HG03280 (cell line): ENCODE measurements at regions not wholly inside any gene's neighbourhood (a gene's known extent, or its start where the extent isn't known, plus 50 kb on each side); places are given as distances from the start of the nearest gene placed in this dataset.

Experiments
- ATAC-seq: cut with Tn5 transposase; IDR thresholded peaks from one replicate; pipeline ENCODE4 v1.9.1; 2021; ENCODE audit warnings: mild to moderate bottlenecking, moderate library complexity; ENCODE audit not compliant: unreplicated experiment

GRCh38 chr10:44476409-44477045 is 91.6 kb upstream of the CXCL12 start:
- no peak for ATAC-seq

DNA sequence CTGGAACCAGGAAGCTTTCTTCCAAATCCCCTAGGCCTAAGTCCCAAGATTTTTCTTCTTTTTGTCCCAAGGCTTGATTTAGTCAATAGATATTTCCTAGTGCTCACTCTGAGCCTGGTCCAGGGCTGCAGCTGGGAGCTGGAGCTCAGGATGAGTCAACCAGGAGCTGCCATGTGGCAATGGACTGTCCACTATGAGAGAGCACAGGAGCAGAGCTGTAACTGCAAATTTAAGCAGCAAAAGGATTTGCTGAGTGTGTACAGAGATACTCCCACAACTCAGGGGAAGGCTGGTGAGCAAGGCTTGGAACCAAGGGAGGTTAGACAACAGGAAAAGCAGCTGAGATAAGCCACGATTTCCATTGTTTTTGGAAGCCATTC is 92.1 kb upstream of the CXCL12 start:
- no peak for ATAC-seq

- ATAC-seq, result no peak
These were observed 93.1 kb upstream of the CXCL12 start for GRCh38 chr10:44478040-44478439.

DNA sequence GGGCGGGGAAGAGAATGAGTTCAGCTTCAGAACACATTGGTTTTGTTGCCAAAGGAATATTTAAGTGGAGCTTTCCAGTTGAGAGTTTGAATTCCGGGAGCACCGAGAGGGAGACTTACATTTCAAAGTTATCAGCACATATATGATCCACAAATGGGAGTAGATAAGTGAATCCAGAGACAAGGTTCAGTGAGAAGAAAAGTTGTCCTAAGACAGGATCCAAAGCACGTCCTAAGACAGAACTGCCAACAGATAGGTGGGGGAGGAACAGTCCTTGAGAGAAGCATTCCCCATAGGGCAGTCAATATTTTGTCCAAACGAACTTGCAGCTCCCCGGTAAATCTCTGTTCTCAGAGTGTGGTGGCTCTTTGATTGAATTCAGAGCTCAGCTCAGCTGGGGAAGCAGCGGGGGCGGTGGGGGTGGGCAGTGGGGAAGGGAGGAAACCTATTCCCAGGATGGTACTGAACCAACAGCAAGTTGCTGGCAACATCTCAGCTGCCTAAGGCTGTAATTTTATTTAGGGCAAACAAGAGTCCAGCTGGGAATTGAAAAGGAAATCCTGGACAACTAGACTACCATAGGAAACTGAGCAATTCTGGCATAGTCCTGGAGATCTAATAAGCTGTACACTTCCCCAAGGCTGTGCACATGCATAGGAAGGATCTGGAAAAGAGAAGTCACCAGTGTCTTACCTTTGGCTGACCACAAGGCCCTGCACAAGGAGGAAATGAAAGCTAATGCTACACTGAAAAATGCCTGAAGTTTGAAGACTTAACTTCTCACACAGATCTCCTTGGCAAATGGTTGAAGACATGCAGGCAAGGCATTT is 94.2 kb upstream of the CXCL12 start:
- ATAC-seq, result no peak

- no peak for ATAC-seq
These were observed 107.8 kb upstream of the CXCL12 start for GRCh38 chr10:44492678-44493077.

GRCh38 chr10:44498222-44498621 is 113.3 kb upstream of the CXCL12 start:
- no peak for ATAC-seq

GRCh38 chr10:44500451-44500850 is 115.6 kb upstream of the CXCL12 start:
- no peak for ATAC-seq

- ATAC-seq, result no peak
These were observed 121.5 kb upstream of the CXCL12 start for GRCh38 chr10:44506386-44506785.

- ATAC-seq, result no peak
These were observed 125.7 kb upstream of the CXCL12 start for GRCh38 chr10:44510379-44511115.

- no peak for ATAC-seq
These were observed 126.3 kb upstream of the CXCL12 start for GRCh38 chr10:44511166-44511565.

DNA sequence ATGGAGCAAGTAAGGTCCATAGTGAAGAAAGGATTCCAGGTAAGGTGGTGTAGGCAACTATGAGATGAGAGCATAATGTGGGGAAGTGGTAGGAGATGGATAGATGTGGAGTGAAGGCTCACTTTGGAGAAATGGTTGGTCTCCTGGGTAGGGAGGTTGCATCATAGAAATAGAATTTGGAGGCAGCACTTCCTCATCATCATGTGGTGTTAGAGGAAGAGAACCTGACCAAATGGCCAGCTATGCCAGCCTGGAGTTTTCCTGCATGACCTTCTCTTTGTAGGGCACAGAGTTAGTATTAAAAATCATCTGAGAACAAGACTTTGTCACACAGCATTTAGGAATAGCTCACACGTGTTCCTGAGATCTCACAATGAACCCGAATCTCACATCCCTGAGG is 126.7 kb upstream of the CXCL12 start:
- no peak for ATAC-seq

GRCh38 chr10:44512431-44513022 is 127.6 kb upstream of the CXCL12 start:
- no peak for ATAC-seq

DNA sequence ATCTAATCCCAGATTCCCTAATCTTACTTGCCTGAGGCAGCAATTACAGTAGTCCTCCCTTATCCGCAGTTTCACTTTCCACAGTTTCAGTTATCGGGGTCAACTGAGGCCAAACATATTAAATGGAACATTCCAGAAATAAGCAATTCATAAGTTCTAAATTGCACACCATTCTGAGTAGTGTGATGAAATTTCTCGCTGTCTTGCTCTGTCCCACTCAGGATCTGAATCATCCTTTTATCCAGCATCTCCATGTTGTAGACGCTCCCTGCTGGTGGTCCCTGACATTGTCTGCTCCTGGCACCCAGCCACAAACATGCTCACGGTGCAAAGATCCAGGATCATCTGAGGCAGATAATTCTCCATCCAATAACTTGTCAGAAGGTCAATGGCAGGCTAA is 128.7 kb upstream of the CXCL12 start:
- ATAC-seq, result no peak

- ATAC-seq, result no peak
These were observed 132.0 kb upstream of the CXCL12 start for GRCh38 chr10:44516891-44517290.

GRCh38 chr10:44517635-44518034 is 132.7 kb upstream of the CXCL12 start:
- no peak for ATAC-seq

DNA sequence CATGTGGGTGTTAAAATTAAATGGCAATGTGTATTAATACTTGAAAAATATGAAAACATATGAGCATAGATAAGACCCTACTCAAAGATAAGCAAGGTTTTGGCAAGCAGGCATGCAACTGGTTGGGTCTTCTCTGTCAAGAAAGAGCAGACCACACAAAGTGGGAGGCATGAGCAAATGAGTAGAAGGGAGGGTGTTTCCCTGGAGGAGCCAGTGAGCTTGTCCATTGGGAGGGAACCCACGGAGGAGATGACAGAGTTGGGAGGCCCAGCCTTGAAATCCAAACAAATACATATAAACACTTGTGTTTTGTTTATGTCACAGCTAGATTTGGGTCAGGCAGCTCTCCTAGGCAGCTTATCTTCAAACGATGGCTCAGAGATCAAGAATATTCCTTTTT is 134.5 kb upstream of the CXCL12 start:
- no peak for ATAC-seq

DNA sequence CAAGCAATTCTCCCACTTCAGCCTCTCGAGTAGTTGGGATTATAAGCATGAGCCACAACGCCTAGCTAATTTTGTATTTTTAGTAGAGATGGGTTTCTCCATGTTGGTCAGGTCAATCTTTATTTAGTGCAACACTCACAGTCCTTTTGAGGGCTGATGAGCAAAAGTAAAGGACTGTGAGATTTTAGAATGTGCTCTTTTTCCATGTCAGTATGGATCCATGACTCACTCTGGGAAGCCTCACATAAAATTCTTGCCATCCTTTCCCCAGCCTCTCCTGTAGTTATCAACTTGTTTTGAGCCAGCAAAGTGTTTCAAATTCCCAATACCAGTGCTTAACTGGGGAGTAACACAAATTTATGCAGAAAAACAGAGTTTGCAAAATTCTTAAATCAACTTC is 135.8 kb upstream of the CXCL12 start:
- ATAC-seq, result no peak

DNA sequence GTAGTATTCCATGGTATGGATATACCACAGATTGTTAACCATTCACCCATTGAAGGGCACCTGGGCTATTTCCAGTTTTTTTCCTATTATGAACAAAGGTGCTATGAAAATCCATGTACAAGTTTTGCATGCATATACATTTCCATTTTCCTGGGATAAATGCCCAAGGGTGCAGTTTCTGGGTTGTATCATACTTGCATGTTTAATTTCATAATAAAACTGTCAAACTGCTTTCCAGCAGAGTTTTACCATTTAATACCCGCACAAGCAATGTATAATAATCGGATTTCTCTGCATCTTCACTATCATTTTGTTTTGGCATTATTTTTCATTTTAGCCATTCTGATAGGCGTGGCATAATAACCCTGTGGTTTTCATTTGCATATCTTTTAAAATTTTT is 154.3 kb upstream of the CXCL12 start:
- no peak for ATAC-seq

GRCh38 chr10:44552726-44553125 is 167.8 kb upstream of the CXCL12 start:
- ATAC-seq, result no peak

DNA sequence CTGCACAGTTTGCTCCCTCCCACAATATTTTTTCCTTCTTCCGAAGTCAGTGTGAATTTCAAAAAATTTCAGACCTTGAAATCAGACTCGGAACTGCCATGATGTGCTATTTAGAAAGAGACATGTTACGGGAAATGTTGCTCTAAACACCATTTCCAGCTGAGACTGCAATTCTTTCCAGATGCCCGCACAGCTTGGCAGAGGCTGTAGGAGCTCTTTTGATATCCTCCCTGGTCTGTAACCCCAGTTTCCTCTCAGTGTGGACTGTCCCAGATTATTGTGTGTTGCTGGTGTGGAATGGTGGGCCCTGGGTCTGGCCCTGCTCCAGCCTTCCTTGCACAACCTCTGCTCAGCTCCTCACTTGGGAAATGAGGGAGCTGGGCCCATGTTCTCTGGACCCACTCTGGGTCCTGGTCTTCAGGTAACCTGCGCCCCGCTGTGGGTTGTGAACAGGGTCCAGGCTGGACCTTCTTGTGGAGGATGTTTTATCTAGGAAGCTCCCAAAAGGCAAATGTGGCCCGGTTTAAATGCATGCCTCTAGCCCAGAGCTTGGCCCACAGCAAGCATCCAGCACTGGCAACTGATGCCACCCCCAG is 172.8 kb upstream of the CXCL12 start:
- ATAC-seq, result no peak

DNA sequence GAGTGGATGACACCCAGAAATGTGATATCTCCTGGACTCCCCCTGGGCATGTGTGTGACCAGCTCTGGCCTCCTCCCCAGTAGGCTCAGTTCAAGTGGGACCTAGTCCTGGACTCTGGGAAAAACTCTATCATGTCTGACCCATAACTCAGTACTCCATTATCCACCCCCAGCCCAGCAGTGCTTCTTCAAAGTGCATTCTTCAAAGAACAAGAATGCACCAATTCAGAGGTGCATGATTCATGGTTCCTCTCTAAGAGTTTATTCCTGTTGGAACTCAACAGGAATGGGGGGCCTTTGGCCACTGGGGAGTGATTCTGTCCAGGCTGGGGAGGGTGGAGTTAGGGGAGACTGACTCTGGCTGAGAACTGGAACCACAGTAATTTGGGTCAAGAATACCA is 173.6 kb upstream of the CXCL12 start:
- no peak for ATAC-seq
